ENCODE measurements at regions not wholly inside any gene's neighbourhood (a gene's known extent, or its start where the extent isn't known, plus 50 kb on each side); places are given as distances from the start of the nearest gene placed in this dataset.
"Not testable (repeated sequence)": the region's sequence is repeated elsewhere in the genome, so short reads cannot be mapped to it uniquely, and the experiment has no call there.

- ATAC-seq (replicated peaks); H3K27me3 Mint-ChIP-seq; H3K27ac Mint-ChIP-seq; H3K4me3 Mint-ChIP-seq; H3K9me3 Mint-ChIP-seq; H3K4me1 Mint-ChIP-seq; H3K36me3 Mint-ChIP-seq (ENCODE audit: low read depth): not testable (repeated sequence)
Observed at GRCh38 chr2:207439881-207440280, 89.9 kb upstream of the CREB1 start.

GRCh38 chr2:207444756-207445155 is 85.0 kb upstream of the CREB1 start:
- no peak for ATAC-seq (replicated peaks)
- no peaks in the 10 kb centered on the region for H3K36me3 Mint-ChIP-seq (ENCODE audit: low read depth)
- peaks cover 4% of the 10 kb centered on the region for H3K9me3 Mint-ChIP-seq
- no peak overlapping the region for H3K27ac Mint-ChIP-seq
- H3K4me1 Mint-ChIP-seq = no peaks in the 10 kb centered on the region
- H3K27me3 Mint-ChIP-seq = peaks cover 3% of the 10 kb centered on the region
- no peak overlapping the region for H3K4me3 Mint-ChIP-seq

DNA sequence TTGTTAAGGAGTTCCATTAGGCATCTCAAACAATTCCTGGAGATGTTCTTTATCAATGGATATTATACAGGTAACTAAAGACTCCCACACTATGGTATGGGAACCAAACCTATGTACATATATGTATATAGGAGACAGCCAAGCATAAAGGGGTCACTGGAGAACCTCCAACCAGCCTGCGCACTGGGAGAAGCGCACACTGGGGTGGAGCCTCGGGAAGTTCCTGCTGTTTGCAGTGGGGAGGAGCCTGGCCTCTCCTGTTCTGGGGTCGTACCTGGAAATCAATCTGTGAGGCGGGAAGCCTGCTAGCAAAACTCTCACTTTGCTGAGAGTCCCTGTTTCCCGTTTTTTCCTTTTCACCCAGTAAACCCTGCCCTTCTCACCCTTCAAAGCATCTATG is 83.1 kb upstream of the CREB1 start:
- no peak for ATAC-seq (replicated peaks)
- no peaks in the 10 kb centered on the region for H3K36me3 Mint-ChIP-seq (ENCODE audit: low read depth)
- H3K27me3 Mint-ChIP-seq = peaks cover 3% of the 10 kb centered on the region
- H3K9me3 Mint-ChIP-seq = peaks cover 4% of the 10 kb centered on the region
- no peaks in the 10 kb centered on the region for H3K4me1 Mint-ChIP-seq
- no peak overlapping the region for H3K4me3 Mint-ChIP-seq
- H3K27ac Mint-ChIP-seq = no peak overlapping the region

GRCh38 chr2:207448006-207448405 is 81.8 kb upstream of the CREB1 start:
- Mint-ChIP-seq H3K4me1 (no peaks in the 10 kb centered on the region), H3K9me3 (no peaks in the 10 kb centered on the region), H3K4me3 (no peak overlapping the region), H3K27ac (no peak overlapping the region), H3K27me3 (peaks cover 3% of the 10 kb centered on the region), H3K36me3 (ENCODE audit: low read depth) (no peaks in the 10 kb centered on the region)
- no peak for ATAC-seq (replicated peaks)

DNA sequence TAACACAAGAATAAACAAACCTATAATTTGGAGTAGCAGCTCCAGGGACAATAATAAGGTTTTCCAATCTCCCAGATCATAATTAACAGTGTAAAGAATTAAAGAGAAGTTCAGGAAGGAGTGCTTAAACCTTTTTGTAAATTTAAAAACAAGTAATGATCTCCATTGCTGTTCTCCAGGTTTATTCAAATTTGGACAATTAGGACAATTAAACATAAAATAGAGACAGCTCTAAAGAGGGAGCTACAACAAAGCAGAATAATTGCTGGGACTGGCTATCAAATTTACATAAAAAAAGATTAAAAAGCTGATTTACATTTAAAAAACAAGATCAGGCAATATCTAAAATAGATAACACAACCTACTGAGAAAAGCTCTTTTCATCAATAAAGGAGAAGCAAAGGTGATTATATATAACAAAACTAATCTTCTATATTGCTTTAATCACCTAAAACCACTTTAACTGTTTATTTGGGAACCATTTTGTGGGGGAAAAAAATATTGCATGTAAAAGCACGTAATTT is 80.1 kb upstream of the CREB1 start:
- Mint-ChIP-seq H3K36me3 (ENCODE audit: low read depth) (no peaks in the 10 kb centered on the region), H3K27me3 (peaks cover 3% of the 10 kb centered on the region), H3K9me3 (no peaks in the 10 kb centered on the region), H3K4me1 (no peaks in the 10 kb centered on the region), H3K27ac (no peak overlapping the region), H3K4me3 (no peak overlapping the region)
- ATAC-seq (replicated peaks) = no peak

DNA sequence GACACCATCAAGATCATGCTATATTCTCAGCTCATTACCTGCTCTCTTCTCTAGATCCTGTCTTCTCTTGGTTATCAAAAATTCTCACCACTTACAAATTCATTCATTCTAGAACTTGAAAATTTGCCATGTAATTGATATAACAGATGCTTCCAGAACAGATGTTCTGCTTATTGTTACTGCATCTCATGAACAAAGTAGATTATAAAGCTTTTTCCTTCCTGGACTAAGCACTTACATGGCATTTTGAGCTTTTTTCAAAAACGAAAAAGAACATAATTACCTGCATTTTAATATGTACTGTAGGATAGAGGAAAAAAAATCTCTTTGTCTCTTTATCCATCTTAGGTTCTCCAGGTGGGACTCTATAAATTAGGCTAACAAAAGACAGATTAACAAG is 79.6 kb upstream of the CREB1 start:
- H3K4me1 Mint-ChIP-seq = no peaks in the 10 kb centered on the region
- ATAC-seq (replicated peaks) = no peak
- H3K36me3 Mint-ChIP-seq (ENCODE audit: low read depth) = no peaks in the 10 kb centered on the region
- no peak overlapping the region for H3K27ac Mint-ChIP-seq
- H3K4me3 Mint-ChIP-seq = no peak overlapping the region
- H3K9me3 Mint-ChIP-seq = no peaks in the 10 kb centered on the region
- H3K27me3 Mint-ChIP-seq = peaks cover 3% of the 10 kb centered on the region

GRCh38 chr2:207458582-207458981 is 71.2 kb upstream of the CREB1 start:
- ATAC-seq (replicated peaks) = no peak
- Mint-ChIP-seq H3K9me3 (no peaks in the 10 kb centered on the region), H3K4me3 (no peak overlapping the region), H3K4me1 (peaks cover 5% of the 10 kb centered on the region), H3K27ac (no peak overlapping the region), H3K36me3 (ENCODE audit: low read depth) (no peaks in the 10 kb centered on the region), H3K27me3 (no peaks in the 10 kb centered on the region)

DNA sequence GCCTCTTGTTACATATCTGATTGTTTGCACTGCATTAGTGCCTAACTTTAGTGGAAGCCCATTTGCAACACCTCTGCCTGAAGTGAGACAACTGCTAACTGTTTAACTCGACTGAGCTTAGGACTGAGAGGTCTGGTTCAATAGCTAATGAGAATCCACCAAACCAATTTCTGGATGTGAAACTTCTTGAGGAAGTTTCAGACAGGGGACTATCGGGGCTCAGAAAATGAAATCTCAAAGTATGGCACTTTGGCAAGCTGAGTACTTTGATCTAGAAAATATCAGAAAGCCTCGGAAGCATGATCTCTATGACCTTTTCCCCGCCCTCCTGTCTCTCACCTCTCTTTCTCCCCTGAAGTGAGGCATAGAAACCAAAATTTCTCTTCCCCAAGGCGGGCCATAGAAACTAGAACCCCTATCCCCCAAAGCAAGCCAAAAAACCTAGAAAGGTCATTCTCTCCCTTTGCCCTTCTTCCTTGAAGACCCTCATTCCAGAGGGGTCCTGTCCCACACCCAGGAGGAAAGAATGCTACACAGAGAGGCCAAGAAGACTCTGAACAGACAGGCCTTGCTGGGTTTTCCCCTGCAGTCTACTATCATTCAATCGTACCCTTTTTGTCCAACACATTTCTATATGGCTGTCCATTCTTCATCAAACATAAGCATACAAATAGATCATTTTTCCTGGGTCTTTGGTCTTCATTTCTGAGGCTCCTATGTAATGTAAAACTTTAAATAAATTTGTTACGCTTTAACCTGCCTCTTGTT is 69.6 kb upstream of the CREB1 start:
- Mint-ChIP-seq H3K4me3 (no peak overlapping the region), H3K27me3 (no peaks in the 10 kb centered on the region), H3K4me1 (peaks cover 5% of the 10 kb centered on the region), H3K27ac (peak overlapping the region; percentile 39), H3K36me3 (ENCODE audit: low read depth) (no peaks in the 10 kb centered on the region), H3K9me3 (no peaks in the 10 kb centered on the region)
- ATAC-seq (replicated peaks) = no peak

GRCh38 chr2:207463433-207463832 is 66.3 kb upstream of the CREB1 start:
- ATAC-seq (replicated peaks) = peak; percentile 47
- Mint-ChIP-seq H3K4me1 (peaks cover 5% of the 10 kb centered on the region), H3K27me3 (no peaks in the 10 kb centered on the region), H3K27ac (no peak overlapping the region), H3K9me3 (no peaks in the 10 kb centered on the region), H3K36me3 (ENCODE audit: low read depth) (no peaks in the 10 kb centered on the region), H3K4me3 (no peak overlapping the region)

- H3K36me3 Mint-ChIP-seq (ENCODE audit: low read depth) = no peaks in the 10 kb centered on the region
- H3K4me3 Mint-ChIP-seq = no peak overlapping the region
- H3K27me3 Mint-ChIP-seq = no peaks in the 10 kb centered on the region
- no peaks in the 10 kb centered on the region for H3K9me3 Mint-ChIP-seq
- no peak for ATAC-seq (replicated peaks)
- no peak overlapping the region for H3K27ac Mint-ChIP-seq
- peaks cover 5% of the 10 kb centered on the region for H3K4me1 Mint-ChIP-seq
Observed at GRCh38 chr2:207464007-207464406, 65.8 kb upstream of the CREB1 start.

DNA sequence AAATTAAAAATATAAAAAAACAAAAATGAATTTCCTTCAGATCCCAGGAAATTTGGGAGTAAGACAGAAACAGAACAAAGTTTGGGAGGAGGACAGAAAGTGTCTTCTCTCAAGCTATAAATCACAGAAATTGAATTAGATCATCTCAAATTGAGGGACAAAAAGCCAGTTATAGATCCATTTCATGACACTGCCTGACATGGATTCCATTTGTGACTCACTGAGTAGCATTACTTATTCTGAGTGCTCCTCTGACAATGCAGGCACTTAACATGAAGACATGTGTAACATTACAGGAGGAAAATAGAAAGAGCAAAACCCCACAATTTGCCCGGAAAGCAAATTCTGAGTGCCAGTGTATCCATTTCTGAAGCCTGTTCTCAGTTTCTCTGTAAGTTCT is 63.9 kb upstream of the CREB1 start:
- no peak overlapping the region for H3K27ac Mint-ChIP-seq
- H3K4me1 Mint-ChIP-seq = peaks cover 5% of the 10 kb centered on the region
- no peaks in the 10 kb centered on the region for H3K36me3 Mint-ChIP-seq (ENCODE audit: low read depth)
- no peak for ATAC-seq (replicated peaks)
- H3K27me3 Mint-ChIP-seq = no peaks in the 10 kb centered on the region
- no peak overlapping the region for H3K4me3 Mint-ChIP-seq
- no peaks in the 10 kb centered on the region for H3K9me3 Mint-ChIP-seq

GRCh38 chr2:207467716-207468347 is 61.9 kb upstream of the CREB1 start:
- Mint-ChIP-seq H3K9me3 (no peaks in the 10 kb centered on the region), H3K27ac (peak overlapping the region; percentile 16), H3K4me3 (peak overlapping the region; percentile 7), H3K4me1 (peaks cover 3% of the 10 kb centered on the region), H3K27me3 (no peaks in the 10 kb centered on the region), H3K36me3 (ENCODE audit: low read depth) (no peaks in the 10 kb centered on the region)
- peak; percentile 83 for ATAC-seq (replicated peaks)

GRCh38 chr2:207468488-207468887 is 61.3 kb upstream of the CREB1 start:
- H3K27me3 Mint-ChIP-seq = no peaks in the 10 kb centered on the region
- peak overlapping the region; percentile 16 for H3K27ac Mint-ChIP-seq
- no peaks in the 10 kb centered on the region for H3K36me3 Mint-ChIP-seq (ENCODE audit: low read depth)
- no peaks in the 10 kb centered on the region for H3K9me3 Mint-ChIP-seq
- no peak for ATAC-seq (replicated peaks)
- H3K4me3 Mint-ChIP-seq = no peak overlapping the region
- H3K4me1 Mint-ChIP-seq = no peaks in the 10 kb centered on the region

GRCh38 chr2:207469451-207469850 is 60.3 kb upstream of the CREB1 start:
- no peaks in the 10 kb centered on the region for H3K27me3 Mint-ChIP-seq
- no peaks in the 10 kb centered on the region for H3K4me1 Mint-ChIP-seq
- no peaks in the 10 kb centered on the region for H3K9me3 Mint-ChIP-seq
- no peak overlapping the region for H3K27ac Mint-ChIP-seq
- no peak for ATAC-seq (replicated peaks)
- no peaks in the 10 kb centered on the region for H3K36me3 Mint-ChIP-seq (ENCODE audit: low read depth)
- no peak overlapping the region for H3K4me3 Mint-ChIP-seq

GRCh38 chr2:207469943-207470729 is 59.6 kb upstream of the CREB1 start:
- no peaks in the 10 kb centered on the region for H3K9me3 Mint-ChIP-seq
- peaks cover 5% of the 10 kb centered on the region for H3K4me1 Mint-ChIP-seq
- no peak overlapping the region for H3K4me3 Mint-ChIP-seq
- no peak overlapping the region for H3K27ac Mint-ChIP-seq
- peaks cover 3% of the 10 kb centered on the region for H3K27me3 Mint-ChIP-seq
- ATAC-seq (replicated peaks) = no peak
- no peaks in the 10 kb centered on the region for H3K36me3 Mint-ChIP-seq (ENCODE audit: low read depth)

Data from activated T-helper 17 cell treated with anti-CD3 and anti-CD28 coated beads, Interleukin-2, amount 50 U/mL, for 72 hours (primary cell).